Occipital lobe (tissue), 1 donor: ENCODE measurements at regions not wholly inside any gene's neighbourhood (a gene's known extent, or its start where the extent isn't known, plus 50 kb on each side); places are given as distances from the start of the nearest gene placed in this dataset.

Experiments
- DNase-seq: peaks from one replicate; lab custom pipeline; 2025; lab: John Stamatoyannopoulos, UW

DNA sequence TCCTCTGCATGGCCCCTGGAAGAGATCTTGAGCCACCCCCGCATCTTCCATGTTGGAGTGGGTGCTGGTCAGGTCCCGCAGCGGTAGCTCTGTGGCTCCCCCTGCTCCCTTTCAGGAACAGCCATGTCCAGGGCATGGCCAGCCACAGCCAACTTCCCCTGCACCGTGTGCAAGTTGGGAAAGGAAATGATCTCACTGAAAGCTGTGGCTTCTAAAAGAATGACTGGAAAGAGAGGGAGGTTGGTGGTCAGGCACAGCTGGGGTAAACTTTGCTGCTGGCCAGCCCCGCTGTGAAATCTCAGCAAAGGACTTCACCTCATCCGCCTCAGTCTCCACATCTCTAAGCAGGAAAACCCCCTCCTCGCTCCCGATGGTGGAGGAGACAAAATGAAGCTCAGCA lies 153.6 kb upstream of the CST7 start:
- DNase-seq = no peak

DNA sequence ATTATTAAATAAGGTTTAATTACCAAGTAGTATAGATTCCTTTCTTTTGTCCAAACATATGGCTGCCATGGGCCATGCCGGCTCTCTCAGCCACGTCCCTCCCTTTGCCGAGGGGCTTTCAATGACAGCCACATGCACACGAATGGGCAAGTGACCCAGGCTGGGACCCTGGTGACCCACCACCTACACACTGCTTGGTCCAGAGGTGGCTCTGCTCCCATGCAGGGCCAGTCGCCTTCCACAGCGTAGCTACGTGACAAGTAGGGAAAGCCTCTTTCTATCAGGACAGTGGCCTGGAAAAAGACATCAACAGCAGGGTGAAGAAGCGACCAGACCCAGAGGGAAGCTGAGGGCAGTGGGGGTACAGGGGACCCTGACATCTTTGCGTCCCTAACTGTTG lies 152.8 kb upstream of the CST7 start:
- no peak for DNase-seq

DNA sequence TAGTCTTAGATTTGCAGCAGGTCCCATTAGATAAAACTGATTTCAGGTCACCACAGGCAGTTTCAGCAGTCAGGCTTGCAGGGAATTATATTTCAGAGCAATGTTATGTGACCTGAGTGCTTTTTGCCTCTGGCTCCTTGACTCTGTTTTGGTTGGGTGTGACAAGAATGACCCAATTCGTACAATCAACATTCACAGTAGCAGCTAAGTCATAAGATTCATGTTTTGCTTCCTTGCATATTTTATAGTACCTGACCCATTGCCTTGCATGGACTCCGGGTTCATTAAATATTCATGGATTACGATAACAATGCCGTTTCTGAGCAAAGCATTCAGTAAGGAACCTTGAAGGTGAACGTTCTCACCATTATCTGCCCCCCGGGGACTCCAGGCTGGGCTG lies 152.0 kb upstream of the CST7 start:
- DNase-seq = no peak

DNA sequence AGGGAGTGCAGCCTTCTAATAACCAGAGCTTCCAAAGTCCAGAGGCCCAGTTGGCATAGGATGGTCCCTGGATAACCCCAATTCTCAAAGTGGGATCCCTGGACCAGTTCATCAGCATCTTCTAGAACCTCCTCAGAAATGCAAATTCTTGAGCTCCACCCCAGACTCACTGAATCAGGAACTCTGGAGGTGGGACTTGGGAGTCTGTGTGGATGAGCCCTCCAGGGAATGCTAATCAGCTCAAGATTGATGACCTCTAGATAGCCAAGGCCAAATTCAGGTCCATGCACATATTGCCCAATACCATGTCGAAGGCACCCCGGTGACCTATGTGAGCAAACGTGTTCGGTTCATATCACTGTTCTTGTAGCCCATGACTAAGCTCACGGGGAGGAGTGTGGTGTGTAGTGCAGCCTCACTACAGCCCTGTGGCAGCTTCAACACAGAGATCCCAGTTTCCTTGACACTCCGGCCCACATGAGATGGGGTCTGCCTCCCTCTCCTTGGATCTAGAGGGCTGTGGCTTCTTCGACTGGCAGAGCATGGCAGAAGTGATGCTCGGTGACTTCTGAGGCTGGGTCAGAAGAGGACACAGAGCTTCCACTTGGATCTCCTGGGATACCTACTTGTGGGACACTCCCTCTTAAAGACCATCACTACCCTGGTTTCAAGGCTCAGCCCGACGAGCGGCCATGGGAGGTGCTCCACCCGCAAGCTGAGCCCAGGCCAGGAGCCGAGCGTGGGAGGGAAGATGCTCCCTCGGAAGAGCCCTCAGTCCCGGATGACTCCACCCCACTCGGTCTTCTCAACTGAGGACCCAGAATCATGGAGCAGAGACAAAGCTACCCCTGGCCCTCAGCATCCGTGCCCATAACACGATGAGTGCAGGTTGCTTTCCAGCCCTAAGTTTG lies 151.1 kb upstream of the CST7 start:
- no peak for DNase-seq

DNA sequence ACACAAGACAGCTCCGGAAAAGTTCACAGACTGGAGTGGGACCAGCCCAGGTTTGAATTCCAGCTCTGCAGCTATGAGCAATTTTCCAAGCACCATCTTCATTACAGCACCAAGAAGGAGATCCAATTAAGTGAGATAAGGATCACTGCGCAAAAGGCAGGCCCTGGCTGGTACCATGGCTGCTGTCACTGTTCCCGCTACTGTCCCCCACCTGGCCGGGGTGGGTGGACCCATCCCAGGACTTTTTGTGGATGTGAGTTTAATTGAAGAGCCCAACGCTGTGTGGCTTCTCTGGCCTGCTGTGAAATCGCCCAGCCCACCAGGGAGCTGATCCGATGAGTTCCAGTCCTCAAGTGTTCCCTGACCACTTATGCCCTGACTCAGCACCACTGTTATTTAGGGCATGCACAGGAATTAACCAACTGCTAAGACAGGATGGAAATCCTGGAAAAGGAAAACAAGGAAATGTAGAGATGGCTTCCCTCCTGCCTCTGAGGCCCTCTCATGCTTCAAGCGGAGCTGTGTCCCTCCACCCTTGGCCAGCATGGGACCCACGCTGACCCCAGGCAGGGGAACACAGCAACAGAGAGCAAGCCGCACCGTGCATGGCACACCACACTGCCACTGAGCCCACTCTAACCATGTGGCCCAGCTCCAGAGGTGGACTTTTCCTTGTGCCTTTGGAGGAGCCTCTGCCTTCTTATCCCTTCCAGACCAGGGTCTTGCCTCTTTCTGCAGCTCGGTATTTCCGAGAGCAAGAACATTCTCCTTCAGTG lies 150.0 kb upstream of the CST7 start:
- no peak for DNase-seq

DNA sequence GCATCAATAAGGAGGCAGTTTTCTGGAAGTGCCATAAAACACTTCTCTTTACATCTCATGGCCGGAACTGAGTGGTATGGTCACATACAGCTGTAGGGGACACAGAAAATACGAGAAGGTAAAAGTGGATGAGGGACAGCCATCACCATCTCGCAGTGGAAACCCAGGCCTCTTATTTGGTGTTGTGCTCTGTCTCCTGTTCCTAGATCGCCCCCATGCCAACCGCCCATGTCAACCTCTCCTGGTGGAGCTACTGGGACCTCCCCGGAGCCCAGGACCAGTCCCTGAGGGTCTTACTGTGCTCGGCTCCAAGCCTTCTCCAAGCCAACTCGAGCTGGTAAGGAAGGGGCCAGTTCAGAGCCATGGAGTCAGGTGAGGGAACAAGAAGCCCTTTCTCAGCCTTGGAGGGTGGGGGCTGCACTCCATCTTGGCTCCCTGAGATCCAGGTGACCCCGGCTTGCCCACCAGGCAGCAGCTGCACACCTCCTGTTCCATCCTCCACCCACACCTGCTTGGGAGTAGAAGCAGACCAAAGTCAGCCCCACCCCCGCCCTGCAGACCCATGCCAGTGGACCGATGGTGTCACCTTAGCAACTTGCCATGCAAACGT lies 149.0 kb upstream of the CST7 start:
- no peak for DNase-seq

DNA sequence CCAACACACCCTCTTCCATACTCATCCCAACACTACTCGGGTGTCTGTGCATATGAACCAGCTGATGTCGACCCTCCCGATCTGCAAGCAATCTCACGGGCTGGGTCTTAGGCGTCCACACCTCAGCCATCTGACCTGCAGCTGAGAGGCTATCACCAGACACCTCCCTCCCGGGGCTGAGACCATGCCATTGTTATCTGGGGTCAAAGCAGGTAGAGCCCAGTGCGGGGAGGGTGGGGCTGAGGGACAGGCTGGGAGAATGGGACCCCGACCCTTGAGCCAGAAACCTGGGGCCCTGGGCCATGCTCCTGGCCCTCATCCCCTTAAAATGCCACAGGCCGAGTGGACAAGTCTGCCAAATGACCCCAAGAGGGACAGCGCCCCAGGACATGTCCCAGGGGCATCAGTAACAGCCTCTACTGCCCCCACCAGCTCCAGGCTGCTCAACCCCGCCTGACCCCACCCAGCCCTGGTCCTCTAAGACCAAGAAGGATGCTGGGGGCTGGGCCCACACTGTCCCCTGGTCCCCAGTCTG lies 146.7 kb upstream of the CST7 start:
- DNase-seq = no peak

DNA sequence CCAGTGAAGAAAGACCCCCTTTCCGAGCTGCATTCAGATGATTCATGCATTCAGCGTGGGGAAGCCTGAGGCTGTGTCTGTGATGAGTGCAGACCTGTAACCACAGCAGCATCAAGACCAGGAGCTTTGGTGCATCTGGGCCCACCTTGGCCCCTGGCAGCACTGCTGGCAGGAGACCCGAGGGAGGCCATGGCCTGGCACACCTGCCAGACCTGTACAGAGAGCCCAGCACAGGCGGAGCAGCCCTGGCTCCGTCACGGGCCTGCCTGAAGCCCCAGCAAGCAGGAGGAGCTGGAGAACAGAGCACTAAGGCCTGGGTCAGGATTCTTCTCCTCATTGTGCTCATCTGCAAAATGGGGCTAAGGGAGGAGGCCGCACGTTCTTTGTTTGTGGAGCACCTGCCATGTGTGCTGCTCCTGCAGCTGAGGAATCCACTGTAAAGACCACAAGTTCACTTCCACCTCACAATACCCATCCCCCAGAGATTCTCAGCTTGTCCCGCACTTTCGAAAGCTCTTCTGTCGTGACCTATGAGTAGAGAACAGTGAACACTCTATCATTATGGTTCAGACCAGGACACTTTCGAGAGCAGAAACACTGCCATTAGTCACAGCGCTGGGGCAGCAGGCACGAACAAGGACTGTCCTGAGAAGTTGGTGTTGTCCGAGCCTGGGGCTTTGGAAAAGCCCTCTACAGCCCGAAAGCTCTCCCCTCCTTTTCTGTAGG lies 144.4 kb upstream of the CST7 start:
- DNase-seq = no peak

DNA sequence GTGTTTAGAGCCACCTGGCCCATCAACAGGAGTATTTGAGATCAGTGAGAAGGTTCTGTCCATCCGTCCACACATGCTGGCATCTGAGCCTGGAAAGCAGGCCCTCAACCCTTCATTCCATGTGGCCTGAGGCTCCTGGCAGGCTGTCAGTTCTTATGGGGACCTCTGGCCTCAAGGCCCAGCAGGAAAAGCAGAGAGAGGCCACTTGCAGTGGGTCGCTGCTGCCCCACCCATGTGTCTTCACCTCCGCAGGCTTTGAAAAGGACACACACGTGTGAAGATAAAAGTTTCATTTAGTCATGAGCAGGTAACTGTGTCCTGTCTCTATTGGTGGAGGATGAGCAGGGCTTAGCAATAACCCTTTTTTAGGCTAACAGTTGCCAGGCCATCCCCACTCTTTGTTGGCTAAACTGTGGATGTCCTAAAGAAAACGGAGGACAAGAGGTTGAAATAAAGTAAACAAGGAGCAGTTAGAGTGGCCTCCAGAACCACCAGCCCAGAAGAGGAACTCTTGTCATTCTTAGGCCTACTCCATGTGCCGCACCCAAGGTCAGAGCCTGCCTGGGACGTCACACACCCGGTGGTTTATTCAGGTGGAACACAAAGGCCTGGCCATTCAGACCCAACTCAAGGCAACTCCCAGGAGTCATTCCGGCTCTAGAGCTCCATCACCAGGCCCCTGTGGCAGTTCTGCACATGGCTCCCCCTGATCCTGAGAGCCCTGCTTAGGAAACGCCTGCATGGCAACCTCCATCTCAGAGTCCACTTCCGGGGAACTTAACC lies 143.4 kb upstream of the CST7 start:
- DNase-seq = no peak

DNA sequence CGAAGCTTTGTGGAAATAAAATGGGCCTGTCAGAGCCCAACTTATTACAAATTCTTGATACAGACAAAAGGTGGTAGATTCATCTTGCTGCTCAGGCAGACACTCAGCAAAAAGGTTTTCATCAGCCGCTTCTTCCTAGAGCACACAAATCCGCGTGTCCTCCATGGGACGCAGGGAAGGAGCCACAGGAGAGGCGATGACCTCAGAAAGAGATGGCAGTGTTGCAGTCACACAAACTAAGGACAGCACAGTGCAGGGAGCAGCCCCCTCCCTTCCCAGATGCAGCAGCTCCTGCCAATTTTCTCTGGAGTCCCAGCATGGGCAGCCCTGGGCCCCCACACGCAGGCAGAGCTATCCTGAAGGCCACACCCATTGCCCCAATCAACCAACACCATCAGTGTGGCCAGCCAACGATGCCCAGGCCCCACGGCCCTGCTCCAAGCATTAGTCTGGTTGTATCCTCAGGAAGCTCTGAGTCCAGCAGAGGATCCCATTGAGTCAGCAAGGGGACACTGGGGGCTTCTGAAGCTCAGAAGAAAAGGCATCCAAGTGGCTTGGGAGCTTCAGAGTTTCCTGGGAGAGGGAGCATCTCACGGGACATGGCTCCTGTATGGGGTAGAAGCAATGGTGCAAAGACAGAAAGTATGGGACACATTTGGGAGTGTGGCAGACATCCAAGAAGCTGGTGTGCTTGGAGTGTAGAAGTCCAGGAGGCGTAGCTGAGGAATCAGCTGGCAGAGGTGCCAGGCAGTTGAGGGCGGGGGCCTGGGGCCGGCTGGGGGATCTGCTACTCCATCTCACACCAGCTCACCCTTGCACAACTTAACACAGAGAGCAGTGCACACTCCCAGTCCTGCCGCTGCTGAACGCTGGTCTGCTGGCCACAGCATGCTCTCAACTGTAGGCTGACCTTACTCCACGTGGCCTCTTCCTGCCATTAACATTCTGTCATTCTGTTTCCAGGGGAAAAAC lies 142.1 kb upstream of the CST7 start:
- DNase-seq = no peak

DNA sequence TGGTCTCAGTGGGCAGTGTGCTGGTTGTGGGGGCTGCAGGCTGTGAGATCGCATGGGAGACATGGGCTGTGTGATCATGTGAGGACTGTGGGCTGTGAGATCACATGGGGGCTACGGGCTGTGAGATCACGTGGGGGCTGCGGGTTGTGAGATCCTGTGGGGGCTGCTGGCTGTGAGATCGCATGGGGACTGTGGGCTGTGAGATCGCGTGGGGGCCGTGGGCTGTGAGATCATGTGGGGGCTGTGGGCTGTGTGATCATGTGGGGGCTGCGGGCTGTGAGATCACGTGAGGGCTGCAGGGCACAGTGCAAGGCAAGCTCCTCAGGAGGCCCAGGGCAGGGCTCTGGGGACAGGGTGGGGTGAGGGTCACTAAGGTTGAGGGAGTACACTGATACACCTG lies 140.5 kb upstream of the CST7 start:
- DNase-seq = no peak

DNA sequence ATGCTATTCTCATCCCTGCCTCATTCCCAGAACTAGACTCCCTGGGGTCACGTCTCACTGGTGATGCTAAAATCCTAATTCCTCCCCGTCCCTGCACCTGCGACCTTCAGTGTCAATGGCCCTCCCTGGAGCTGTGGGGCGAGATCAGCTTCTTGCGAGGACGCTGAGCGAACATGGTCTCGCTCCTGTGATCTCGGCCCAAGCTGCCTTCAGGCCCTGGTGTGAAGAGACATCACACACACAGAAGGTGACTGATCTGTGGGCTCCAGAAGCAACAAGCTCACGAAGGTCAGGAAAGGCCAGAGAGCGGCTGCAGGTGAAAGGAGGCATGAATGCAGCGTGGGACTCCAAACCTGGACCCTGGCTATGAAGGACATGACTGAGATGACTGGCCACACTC lies 139.5 kb upstream of the CST7 start:
- no peak for DNase-seq

DNA sequence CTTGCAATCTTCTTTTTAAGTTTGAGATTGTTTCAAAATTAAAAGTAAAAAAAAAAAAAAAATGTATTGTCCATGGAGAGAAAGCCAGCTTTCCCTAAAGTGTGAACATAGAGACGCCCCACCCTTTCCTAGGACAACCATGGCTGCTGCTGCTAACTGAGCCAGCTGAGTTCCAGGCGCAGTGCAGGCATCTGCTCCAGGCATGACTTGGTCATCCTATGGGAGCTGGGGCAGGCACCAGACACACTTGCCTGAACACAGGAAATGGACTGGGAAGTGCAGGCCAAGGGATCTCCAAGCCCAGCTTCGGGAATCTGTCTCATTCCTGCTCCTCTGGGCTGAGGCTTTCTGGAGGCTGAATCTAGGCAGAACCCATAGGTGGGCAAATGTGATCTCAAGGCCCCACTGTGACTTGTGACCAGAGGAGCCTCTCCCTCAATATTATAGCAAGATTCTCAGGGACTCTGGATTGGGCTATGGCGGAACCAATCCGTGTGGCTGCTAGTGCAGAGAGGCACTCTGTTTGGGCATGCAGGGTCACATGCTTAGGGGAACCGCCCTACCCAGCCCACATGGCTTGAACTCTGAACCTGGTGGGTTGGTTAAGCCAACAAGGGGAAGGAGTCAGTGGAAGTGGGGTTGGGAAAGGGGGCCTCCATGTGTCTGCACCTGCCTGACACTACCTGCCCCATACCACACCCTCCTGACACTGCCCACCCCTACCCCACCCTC lies 138.2 kb upstream of the CST7 start:
- no peak for DNase-seq

DNA sequence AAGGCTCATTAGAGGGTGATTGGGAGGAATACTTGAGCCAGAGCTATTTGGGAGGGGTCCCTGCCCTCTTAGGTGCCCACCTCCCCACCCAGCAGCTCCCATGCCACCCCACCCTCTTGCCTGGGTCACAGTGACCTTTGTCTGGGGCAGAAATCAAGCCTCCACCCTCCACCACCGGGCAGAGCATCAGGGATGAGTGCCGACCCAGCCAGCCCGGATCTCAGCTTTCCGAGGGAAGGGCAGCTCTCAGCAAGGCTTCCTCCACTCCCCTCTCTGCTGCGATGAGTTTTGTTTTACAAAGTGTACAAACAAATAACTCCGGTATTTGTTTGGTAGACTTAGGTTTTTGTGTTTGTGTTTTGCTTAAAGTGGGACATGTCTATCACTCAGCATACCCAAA lies 136.7 kb upstream of the CST7 start:
- no peak for DNase-seq

DNA sequence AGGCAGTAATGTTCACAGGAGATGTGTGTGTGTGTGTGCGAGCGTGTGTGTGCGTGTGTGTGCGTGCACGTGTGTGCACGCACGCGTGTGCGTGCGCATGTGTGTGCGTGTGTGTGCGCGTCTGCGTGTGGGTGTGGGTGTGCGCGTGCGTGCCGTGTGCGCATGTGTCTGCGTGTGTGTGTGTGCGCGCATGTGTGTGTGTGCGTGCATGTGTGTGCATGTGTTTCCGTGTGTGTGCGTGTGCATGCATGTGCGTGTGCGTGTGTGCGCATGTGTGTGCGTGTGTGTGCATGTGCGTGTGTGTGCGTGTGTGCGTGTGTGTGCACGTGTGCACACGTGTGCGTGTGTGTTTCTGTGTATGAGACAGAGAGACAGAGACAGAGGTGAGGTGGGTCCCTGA lies 136.0 kb upstream of the CST7 start:
- no peak for DNase-seq

DNA sequence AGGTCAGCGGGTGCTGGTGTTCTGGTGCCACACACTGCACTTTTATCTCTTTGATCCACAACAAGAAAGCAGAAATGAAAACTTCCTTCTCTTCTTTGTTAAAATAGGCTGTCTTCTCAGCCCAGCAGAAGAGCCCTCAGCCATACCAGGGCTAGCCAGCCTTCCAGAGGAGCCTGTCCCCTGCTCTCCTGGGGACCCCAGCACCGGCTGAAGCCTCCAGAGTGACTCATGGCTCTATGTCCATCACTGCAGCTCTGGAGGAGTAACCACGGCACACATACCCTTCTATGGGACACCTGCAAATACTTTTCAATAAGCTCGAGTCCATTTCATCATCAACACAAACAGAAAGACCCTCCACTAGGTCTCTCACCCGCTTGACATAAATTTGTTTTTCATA lies 135.6 kb upstream of the CST7 start:
- DNase-seq = no peak

DNA sequence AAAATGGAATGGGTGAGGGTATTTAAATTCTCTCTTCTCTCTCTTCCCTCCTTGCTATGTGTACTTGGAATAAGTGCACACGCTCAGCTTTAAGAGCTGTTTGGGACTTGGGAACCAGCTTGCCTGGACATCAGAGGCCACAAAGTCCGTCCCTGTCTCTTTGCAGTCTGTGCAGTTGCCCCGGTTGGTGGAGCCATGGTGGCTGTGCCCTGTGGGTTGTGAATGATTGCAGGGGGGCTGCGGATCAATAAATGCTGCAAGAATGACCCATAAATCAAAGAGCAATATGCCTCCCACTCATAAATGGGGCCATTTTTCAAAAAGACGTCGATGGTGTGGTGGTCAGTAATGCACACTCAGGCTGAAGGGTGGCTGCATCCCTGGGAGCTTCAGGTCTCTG lies 135.1 kb upstream of the CST7 start:
- no peak for DNase-seq

DNA sequence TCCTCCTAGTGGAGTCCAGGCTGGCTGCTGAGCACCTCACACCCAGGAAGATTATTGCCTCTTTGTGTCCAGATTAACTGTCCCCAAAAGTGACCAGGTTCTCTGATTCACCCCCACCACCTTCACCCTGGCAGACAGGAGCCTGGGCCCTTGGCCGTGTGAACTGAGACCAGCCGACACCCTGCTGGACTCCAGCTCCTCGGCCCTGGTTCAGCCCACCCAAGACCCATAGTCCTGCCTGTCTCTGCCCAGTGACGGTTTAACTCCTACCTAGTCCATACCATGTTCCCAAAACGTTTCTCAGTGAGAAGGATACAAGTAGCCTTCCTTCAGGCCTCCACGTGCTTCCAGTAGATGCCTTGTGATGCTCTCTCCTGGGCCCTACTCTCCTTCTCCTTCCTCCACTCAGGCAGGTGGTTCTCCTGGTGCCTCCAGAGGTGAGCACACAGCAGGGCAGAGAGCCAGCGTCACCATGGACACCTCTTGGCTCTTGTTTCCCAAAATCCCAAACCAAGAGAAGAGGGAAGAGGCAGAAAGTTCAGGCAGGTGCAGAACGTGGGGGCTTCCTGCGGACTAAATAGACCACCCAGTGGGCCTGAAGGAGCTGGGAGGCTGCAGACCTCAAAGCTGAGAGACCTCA lies 134.4 kb upstream of the CST7 start:
- no peak for DNase-seq
